ENCODE measurements at regions not wholly inside any gene's neighbourhood (a gene's known extent, or its start where the extent isn't known, plus 50 kb on each side); places are given as distances from the start of the nearest gene placed in this dataset.

DNA sequence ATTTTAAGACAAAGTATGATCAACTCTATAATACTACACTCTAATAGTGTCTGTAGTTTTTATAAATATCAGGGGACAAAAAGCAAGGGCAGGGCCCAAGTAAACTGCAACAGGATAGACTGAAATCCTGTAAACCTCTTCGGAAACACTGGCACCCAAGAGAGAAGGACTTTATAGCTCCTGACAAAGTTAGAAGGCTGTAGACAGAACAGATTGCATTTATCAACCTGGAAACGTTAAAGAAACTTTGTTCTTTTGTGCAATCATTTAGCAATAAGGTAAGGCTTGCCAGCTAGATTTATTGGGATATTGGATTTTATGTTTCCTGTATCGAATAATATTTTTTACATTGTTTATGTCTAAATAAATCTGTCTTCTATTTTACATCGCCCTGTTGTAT, 91.8 kb upstream of the MAN2A1 start:
- H3K4me1 Mint-ChIP-seq: no peaks in the 10 kb centered on the region
- H3K36me3 Mint-ChIP-seq (ENCODE audit: low read depth): no peaks in the 10 kb centered on the region
- no peak overlapping the region for H3K27ac Mint-ChIP-seq
- H3K9me3 Mint-ChIP-seq: no peaks in the 10 kb centered on the region
- peaks cover 2% of the 10 kb centered on the region for H3K27me3 Mint-ChIP-seq
- ChIA-PET POLR2A (no interaction called here), CTCF (no interaction called here)
- no peak overlapping the region for H3K4me3 Mint-ChIP-seq
- no peak for DNase-seq

DNA sequence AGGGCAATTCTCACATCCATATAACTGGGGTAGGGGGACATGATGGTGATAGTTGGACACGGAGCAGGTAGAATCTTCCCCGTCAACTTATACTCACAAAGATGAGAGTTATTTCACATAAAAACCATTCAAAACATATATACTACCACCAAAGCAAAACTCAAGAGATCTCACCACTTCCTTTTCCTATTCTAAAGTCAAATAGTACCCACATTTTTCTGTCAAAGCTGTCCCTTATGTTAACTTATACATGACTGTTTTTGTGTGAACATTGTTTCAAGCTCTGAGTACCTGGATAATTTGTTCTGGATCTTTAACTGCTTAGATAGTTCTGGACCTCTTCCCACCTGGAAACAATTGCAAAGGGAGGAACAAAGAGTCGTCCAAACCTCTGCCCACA, 95.5 kb upstream of the MAN2A1 start:
- ChIA-PET CTCF (no interaction called here), POLR2A (no interaction called here)
- H3K4me3 Mint-ChIP-seq: no peak overlapping the region
- H3K36me3 Mint-ChIP-seq (ENCODE audit: low read depth): no peaks in the 10 kb centered on the region
- H3K27ac Mint-ChIP-seq: no peak overlapping the region
- H3K9me3 Mint-ChIP-seq: no peaks in the 10 kb centered on the region
- DNase-seq: no peak
- no peaks in the 10 kb centered on the region for H3K4me1 Mint-ChIP-seq
- H3K27me3 Mint-ChIP-seq: no peaks in the 10 kb centered on the region

DNA sequence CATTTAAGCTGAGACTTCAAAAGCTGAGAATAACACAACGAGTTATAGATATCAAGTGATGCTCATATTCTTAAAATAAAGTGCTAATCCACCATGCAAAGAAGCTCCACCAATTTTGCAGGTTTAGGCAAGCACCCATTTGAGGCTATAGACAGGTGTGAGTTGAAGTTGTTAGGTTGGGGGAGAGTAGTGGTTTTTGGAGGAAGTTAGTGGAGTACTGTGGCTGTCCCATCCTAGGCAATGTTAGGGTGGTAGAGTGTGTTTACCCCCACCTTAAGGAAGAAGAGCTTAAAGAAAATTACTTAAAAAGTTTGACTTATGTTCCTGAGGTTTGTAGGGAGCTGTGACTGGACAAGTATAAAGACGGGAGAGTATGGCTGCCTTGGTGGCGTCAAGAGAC, 98.9 kb upstream of the MAN2A1 start:
- Mint-ChIP-seq H3K4me1 (no peaks in the 10 kb centered on the region), H3K9me3 (no peaks in the 10 kb centered on the region), H3K36me3 (ENCODE audit: low read depth) (no peaks in the 10 kb centered on the region), H3K4me3 (no peak overlapping the region), H3K27me3 (no peaks in the 10 kb centered on the region), H3K27ac (no peak overlapping the region)
- CTCF ChIA-PET: interaction anchor here (0.6 kb wide), 1 partner anchor 593 kb away, joined by 4 read pairs; no protein-coding TSS in a partner anchor
- no peak for DNase-seq
- POLR2A ChIA-PET: no interaction called here

DNA sequence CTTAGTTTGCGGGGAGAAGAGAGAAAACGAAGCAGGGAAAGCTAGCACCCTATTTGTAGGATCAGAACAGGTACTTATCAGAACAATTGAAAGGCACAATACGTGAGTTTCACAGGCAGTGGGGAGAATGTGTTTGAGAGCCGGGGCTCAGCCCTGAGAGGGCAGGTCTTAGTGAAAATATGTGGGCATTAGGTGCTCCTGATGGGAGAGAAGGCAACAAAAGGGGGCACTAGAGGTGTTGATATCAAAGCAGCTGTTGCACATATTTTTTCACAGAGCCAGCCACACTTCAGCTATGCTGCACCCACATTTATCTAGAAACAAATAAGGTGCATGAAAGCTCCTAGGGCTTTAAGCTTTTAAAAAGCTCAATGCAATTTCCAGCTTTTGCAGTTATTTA, 99.7 kb upstream of the MAN2A1 start:
- no peak for DNase-seq
- Mint-ChIP-seq H3K27ac (no peak overlapping the region), H3K9me3 (no peaks in the 10 kb centered on the region), H3K4me3 (no peak overlapping the region), H3K36me3 (ENCODE audit: low read depth) (no peaks in the 10 kb centered on the region), H3K4me1 (no peaks in the 10 kb centered on the region), H3K27me3 (no peaks in the 10 kb centered on the region)
- POLR2A ChIA-PET: no interaction called here
- CTCF ChIA-PET: no interaction called here

DNA sequence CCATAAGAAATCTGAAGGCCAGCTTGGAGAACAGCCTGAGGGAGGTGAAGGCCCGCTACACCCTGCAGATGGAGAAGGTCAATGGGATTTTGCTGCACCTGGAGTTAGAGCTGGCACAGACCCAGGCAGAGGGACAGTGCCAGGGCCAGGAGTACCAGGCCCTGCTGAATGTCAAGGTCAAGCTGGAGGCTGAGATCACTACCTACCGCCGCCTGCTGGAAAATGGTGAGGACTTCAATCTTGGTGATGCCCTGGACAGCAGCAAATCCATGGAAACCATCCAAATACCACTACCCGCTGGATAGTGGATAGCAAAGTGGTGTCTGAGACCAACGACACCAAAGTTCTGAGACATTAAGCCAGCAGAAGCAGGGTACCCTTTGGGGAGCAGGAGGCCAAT, 100.5 kb upstream of the MAN2A1 start:
- CTCF ChIA-PET: no interaction called here
- H3K9me3 Mint-ChIP-seq: no peaks in the 10 kb centered on the region
- no peak for DNase-seq
- POLR2A ChIA-PET: no interaction called here
- no peak overlapping the region for H3K27ac Mint-ChIP-seq
- no peaks in the 10 kb centered on the region for H3K4me1 Mint-ChIP-seq
- H3K4me3 Mint-ChIP-seq: no peak overlapping the region
- peaks cover 1% of the 10 kb centered on the region for H3K27me3 Mint-ChIP-seq
- no peaks in the 10 kb centered on the region for H3K36me3 Mint-ChIP-seq (ENCODE audit: low read depth)

DNA sequence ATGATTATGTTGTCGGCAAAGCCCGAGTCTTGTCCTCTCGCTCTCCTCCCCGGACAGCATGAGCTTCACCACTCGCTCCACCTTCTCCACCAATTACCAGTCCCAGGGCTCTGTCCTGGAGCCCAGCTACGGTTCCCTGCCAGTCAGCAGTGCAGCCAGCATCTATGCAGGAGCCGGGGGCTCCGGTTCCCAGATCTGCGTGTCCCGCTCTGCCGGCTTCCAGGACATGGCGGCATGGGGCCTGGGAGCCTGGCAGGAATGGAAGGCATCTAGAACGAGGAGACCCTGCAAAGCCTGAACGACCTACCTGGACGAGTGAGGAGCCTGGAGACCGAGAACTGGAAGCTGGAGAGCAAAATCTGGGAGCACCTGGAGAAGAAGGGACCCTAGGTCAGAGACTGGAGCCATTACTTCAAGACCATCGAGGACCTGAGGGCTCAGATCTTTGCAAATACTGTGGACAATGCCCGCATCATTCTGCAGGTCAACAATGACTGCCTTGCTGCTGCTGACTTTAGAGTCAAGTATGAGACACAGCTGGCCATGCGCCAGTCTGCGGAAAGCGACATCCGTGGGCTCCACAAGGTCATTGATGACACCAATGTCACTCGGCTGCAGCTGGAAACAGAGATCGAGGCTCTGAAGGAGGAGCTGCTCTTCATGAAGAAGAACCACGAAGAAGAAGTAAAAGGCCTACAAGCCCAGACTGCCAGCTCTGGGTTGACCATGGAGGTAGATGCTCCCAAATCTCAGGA, 101.3 kb upstream of the MAN2A1 start:
- H3K36me3 Mint-ChIP-seq (ENCODE audit: low read depth): no peaks in the 10 kb centered on the region
- ChIA-PET CTCF (no interaction called here), POLR2A (no interaction called here)
- H3K27me3 Mint-ChIP-seq: peaks cover 5% of the 10 kb centered on the region
- H3K27ac Mint-ChIP-seq: no peak overlapping the region
- no peaks in the 10 kb centered on the region for H3K4me1 Mint-ChIP-seq
- no peak for DNase-seq
- H3K4me3 Mint-ChIP-seq: no peak overlapping the region
- H3K9me3 Mint-ChIP-seq: no peaks in the 10 kb centered on the region

DNA sequence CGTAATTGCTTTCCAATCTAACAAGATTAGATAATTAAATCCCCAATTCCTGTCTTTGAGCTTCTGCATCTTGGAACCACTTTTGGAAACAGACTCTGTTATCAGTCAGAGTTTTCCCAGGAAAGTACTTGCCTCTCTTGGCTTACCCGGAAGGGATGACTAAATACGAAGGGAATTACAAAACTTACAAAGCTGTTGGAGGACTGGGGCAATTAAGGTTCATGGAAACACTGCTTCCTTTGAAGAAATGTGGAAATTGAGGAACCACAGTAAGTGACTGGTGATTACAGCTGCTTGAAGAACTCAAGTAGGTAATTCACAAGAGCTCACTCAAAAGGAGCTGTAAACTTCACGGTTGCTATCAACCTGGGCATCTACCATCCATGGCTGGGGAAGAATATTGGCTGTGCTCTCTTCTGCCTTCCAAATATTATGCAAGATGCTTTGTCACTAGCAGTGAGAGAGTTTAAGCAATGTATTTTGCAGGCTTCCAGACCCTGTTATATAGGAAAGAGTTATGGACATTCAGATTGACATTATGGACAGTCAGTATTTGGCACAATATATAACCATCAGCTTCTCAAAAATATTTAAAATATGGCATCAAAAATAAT, 104.6 kb upstream of the MAN2A1 start:
- CTCF ChIA-PET: no interaction called here
- no peaks in the 10 kb centered on the region for H3K9me3 Mint-ChIP-seq
- no peak overlapping the region for H3K4me3 Mint-ChIP-seq
- H3K36me3 Mint-ChIP-seq (ENCODE audit: low read depth): no peaks in the 10 kb centered on the region
- POLR2A ChIA-PET: no interaction called here
- no peak overlapping the region for H3K27ac Mint-ChIP-seq
- peaks cover 7% of the 10 kb centered on the region for H3K27me3 Mint-ChIP-seq
- no peaks in the 10 kb centered on the region for H3K4me1 Mint-ChIP-seq
- no peak for DNase-seq

DNA sequence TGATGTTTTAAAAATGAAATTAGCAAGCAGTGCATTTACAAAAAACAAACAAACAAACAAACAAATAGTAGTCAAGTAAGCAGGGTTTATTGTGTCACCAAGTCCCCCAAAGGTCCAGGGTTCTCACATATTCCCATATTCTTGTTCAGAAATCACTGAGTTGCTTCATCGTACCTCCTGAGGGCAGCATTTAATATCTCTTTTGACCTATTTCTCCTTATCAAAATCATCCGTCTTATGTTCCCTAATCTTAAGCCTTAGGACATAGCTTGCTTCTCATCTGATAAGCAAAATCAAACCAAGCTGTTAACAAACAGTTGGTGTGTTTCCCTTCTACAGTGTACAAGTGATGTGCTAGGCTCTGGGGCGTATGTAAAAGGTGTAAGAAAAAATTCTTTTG, 109.5 kb upstream of the MAN2A1 start:
- POLR2A ChIA-PET: no interaction called here
- CTCF ChIA-PET: no interaction called here
- Mint-ChIP-seq H3K4me3 (no peak overlapping the region), H3K27me3 (peaks cover 9% of the 10 kb centered on the region), H3K36me3 (ENCODE audit: low read depth) (no peaks in the 10 kb centered on the region), H3K27ac (no peak overlapping the region), H3K4me1 (no peaks in the 10 kb centered on the region), H3K9me3 (peaks cover 2% of the 10 kb centered on the region)
- DNase-seq: no peak

DNA sequence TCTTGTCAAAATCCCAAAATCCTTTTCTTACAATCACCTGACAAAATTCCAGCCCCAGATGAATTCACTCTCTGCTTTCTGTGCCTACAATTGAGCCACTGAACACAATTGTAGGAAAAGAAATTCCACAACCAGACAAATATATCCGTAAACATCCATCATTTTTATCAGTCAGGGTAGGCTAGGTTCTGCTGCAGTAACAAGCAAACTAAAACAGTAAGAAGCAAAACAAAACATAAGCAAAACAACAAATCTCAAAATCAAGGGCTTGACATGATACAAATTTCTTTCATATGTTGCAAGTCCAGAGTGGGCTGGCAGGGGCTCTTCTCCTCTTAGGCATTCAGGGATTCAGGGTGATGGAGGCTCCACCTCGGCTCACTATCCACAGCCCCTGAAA, 114.2 kb upstream of the MAN2A1 start:
- H3K36me3 Mint-ChIP-seq (ENCODE audit: low read depth): no peaks in the 10 kb centered on the region
- no peak overlapping the region for H3K27ac Mint-ChIP-seq
- POLR2A ChIA-PET: no interaction called here
- H3K9me3 Mint-ChIP-seq: peaks cover 2% of the 10 kb centered on the region
- CTCF ChIA-PET: no interaction called here
- no peak overlapping the region for H3K4me3 Mint-ChIP-seq
- no peaks in the 10 kb centered on the region for H3K4me1 Mint-ChIP-seq
- no peak for DNase-seq
- peaks cover 3% of the 10 kb centered on the region for H3K27me3 Mint-ChIP-seq

DNA sequence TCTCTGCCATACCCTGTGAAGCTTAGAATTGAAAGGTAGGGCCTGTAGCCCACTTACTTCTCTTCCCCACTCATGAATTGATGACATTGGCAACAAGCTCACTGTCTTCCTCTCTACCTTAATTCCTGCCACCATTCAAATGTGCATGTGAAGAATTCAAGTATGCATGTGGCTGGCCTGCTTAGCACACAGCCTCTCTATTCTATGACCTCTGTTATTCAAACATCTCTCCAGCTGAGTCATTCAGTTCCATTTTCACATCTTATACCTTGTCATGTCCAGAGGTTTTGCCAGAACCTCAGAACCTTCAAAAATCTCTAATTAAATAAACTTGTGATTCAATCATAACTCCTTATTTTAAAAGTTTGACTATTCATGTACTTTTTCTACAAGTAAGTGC, 114.7 kb upstream of the MAN2A1 start:
- no peak overlapping the region for H3K27ac Mint-ChIP-seq
- H3K9me3 Mint-ChIP-seq: peaks cover 2% of the 10 kb centered on the region
- POLR2A ChIA-PET: no interaction called here
- H3K4me1 Mint-ChIP-seq: no peaks in the 10 kb centered on the region
- CTCF ChIA-PET: no interaction called here
- no peak overlapping the region for H3K4me3 Mint-ChIP-seq
- DNase-seq: no peak
- H3K27me3 Mint-ChIP-seq: peaks cover 3% of the 10 kb centered on the region
- no peaks in the 10 kb centered on the region for H3K36me3 Mint-ChIP-seq (ENCODE audit: low read depth)

DNA sequence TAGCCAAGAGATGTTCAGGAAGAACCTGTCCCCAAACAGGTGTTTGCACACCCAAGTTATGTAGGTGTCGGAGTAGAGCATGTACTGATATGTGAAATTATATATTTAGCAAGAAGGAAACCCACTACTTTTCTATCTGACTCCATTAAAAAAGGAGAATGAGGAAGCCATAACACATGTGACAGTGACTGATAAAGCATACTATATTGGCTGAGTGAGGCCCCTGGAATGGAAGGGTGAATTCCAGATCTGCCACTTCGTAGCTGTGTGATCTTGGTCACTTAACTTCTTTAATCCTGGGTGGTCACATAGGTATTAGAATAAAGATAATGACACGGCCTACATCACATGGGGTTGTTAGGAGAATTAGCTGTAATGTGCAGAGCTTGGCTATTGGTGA, 116.0 kb upstream of the MAN2A1 start:
- H3K27me3 Mint-ChIP-seq: peaks cover 3% of the 10 kb centered on the region
- H3K4me1 Mint-ChIP-seq: no peaks in the 10 kb centered on the region
- H3K36me3 Mint-ChIP-seq (ENCODE audit: low read depth): no peaks in the 10 kb centered on the region
- no peak for DNase-seq
- no peak overlapping the region for H3K27ac Mint-ChIP-seq
- ChIA-PET POLR2A (no interaction called here), CTCF (no interaction called here)
- H3K4me3 Mint-ChIP-seq: no peak overlapping the region
- peaks cover 2% of the 10 kb centered on the region for H3K9me3 Mint-ChIP-seq

DNA sequence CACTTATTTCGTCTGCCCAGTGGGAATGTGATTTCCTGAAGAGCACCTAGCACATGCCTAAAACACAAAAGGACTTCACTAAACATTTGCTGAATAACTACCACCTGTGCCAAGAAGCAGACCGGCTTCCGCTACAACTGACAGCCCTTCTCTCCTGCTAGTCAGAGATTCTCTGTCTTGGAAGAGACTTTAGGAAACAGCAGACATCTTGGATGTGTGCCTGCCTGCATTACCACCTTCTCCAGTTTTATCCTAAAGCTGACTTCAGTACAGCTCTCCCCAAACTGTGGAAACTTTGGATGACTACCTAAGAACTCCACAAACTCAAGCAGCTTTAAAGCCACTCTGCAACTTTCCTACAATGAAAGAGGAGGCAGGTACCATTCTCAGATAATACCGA, 116.5 kb upstream of the MAN2A1 start:
- H3K27me3 Mint-ChIP-seq: peaks cover 3% of the 10 kb centered on the region
- peaks cover 2% of the 10 kb centered on the region for H3K9me3 Mint-ChIP-seq
- H3K4me1 Mint-ChIP-seq: no peaks in the 10 kb centered on the region
- H3K27ac Mint-ChIP-seq: no peak overlapping the region
- no peaks in the 10 kb centered on the region for H3K36me3 Mint-ChIP-seq (ENCODE audit: low read depth)
- ChIA-PET CTCF (no interaction called here), POLR2A (no interaction called here)
- DNase-seq: no peak
- no peak overlapping the region for H3K4me3 Mint-ChIP-seq

DNA sequence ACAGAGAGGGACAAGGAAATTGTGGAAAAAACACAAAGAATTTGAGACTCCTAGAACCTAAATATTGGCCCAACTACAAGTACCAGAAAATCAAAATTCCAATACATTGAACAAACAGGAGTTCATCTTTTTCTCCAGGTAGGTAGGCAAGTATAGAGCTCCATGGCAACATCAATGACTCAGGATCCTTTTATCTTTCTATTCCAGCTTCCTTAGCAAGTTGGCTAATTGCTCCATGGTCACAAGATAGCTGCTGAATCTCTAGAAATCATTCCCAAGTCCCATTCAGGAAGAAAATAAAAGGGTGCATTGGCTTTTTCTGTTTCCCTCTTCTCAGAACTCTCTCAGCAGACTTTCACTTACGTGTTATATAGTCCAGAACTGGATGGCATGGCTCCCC, 117.9 kb upstream of the MAN2A1 start:
- Mint-ChIP-seq H3K27ac (no peak overlapping the region), H3K36me3 (ENCODE audit: low read depth) (no peaks in the 10 kb centered on the region), H3K4me3 (no peak overlapping the region), H3K9me3 (peaks cover 2% of the 10 kb centered on the region), H3K27me3 (peaks cover 1% of the 10 kb centered on the region), H3K4me1 (no peaks in the 10 kb centered on the region)
- DNase-seq: no peak
- ChIA-PET CTCF (no interaction called here), POLR2A (no interaction called here)

DNA sequence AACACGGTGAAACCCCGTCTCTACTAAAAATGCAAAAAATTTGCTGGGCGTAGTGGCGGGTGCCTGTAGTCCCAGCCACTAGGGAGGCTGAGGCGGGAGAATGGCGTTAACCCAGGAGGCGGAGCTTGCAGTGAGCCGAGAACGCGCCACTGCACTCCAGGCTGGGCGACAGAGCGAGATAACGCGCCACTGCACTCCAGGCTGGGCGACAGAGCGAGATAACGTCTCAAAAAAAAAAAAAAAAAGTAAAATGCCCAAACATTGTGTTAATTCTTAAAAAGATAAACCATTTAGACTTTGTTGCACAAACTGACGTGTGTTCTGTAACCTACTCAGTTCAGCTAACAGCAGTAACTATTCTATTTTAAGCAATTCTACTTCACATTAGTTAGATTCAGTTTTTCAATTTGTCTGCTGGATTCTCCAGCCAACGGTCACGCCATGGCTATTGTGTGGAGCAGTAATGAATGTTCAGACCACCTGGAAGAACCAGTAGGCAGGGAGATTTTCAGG, 119.3 kb upstream of the MAN2A1 start:
- DNase-seq: no peak
- Mint-ChIP-seq H3K4me3 (no peak overlapping the region), H3K27me3 (peaks cover 1% of the 10 kb centered on the region), H3K9me3 (no peaks in the 10 kb centered on the region), H3K36me3 (ENCODE audit: low read depth) (no peaks in the 10 kb centered on the region), H3K4me1 (no peaks in the 10 kb centered on the region), H3K27ac (no peak overlapping the region)
- ChIA-PET POLR2A (no interaction called here), CTCF (interaction anchor here (0.7 kb wide), 1 partner anchor 96 kb away, joined by 4 read pairs; no protein-coding TSS in a partner anchor)

Data from activated CD4-positive, alpha-beta memory T cell treated with anti-CD3 and anti-CD28 coated beads, Interleukin-2, amount 10 ng/mL, durations not matched to agents 7 days and 5 days (primary cell).